ENCODE measurements at regions not wholly inside any gene's neighbourhood (a gene's known extent, or its start where the extent isn't known, plus 50 kb on each side); places are given as distances from the start of the nearest gene placed in this dataset.

GRCh38 chr2:223176970-223177369 is 125.0 kb downstream of the KCNE4 start:
- ChIA-PET POLR2A (no interaction called here), CTCF (no interaction called here)
- H3K27me3 ChIP-seq (ENCODE audit: control insufficient read depth, insufficient read depth, low read length): no peaks in the 10 kb centered on the region
- no peaks in the 10 kb centered on the region for H3K9me3 ChIP-seq (ENCODE audit: control insufficient read depth, insufficient read depth, low read length)
- no peak for TF ChIP-seq CTCF (IDR thresholded peaks at IDR 0.05; ENCODE audit: low read depth, low read length)
- no peak overlapping the region for H3K27ac ChIP-seq (ENCODE audit: low read depth, low read length)
- no peak for DNase-seq (ENCODE audit: low read depth, low spot score)
- H3K4me3 ChIP-seq (ENCODE audit: low read depth, low read length): no peak overlapping the region

GRCh38 chr2:223180463-223180862 is 128.5 kb downstream of the KCNE4 start:
- POLR2A ChIA-PET: no interaction called here

GRCh38 chr2:223181561-223181960 is 129.6 kb downstream of the KCNE4 start:
- CTCF ChIA-PET: interaction anchor here (0.9 kb wide), 1 partner anchor 210 kb away, joined by 3 read pairs; no protein-coding TSS in a partner anchor
- Histone ChIP-seq H3K27me3 (ENCODE audit: control insufficient read depth, insufficient read depth, low read length) (no peaks in the 10 kb centered on the region), H3K9me3 (ENCODE audit: control insufficient read depth, insufficient read depth, low read length) (no peaks in the 10 kb centered on the region), H3K27ac (ENCODE audit: low read depth, low read length) (no peak overlapping the region), H3K4me3 (ENCODE audit: low read depth, low read length) (no peak overlapping the region)
- no peak for TF ChIP-seq CTCF (IDR thresholded peaks at IDR 0.05; ENCODE audit: low read depth, low read length)
- DNase-seq (ENCODE audit: low read depth, low spot score): no peak
- POLR2A ChIA-PET: no interaction called here

More at GRCh38 chr2:223180463-223180862, 128.5 kb downstream of the KCNE4 start:
- H3K27ac ChIP-seq (ENCODE audit: low read depth, low read length): no peak overlapping the region
- H3K27me3 ChIP-seq (ENCODE audit: control insufficient read depth, insufficient read depth, low read length): no peaks in the 10 kb centered on the region
- CTCF ChIA-PET: interaction anchor here (1.0 kb wide), 1 partner anchor 209 kb away, joined by 3 read pairs; no protein-coding TSS in a partner anchor
- no peak for DNase-seq (ENCODE audit: low read depth, low spot score)
- no peaks in the 10 kb centered on the region for H3K9me3 ChIP-seq (ENCODE audit: control insufficient read depth, insufficient read depth, low read length)
- no peak overlapping the region for H3K4me3 ChIP-seq (ENCODE audit: low read depth, low read length)
- TF ChIP-seq CTCF (IDR thresholded peaks at IDR 0.05; ENCODE audit: low read depth, low read length): no peak

- Histone ChIP-seq H3K9me3 (ENCODE audit: control insufficient read depth, insufficient read depth, low read length) (no peaks in the 10 kb centered on the region), H3K27me3 (ENCODE audit: control insufficient read depth, insufficient read depth, low read length) (no peaks in the 10 kb centered on the region), H3K27ac (ENCODE audit: low read depth, low read length) (no peak overlapping the region), H3K4me3 (ENCODE audit: low read depth, low read length) (no peak overlapping the region)
- no peak for TF ChIP-seq CTCF (IDR thresholded peaks at IDR 0.05; ENCODE audit: low read depth, low read length)
- ChIA-PET POLR2A (no interaction called here), CTCF (interaction anchor here (0.9 kb wide), 1 partner anchor 210 kb away, joined by 3 read pairs; no protein-coding TSS in a partner anchor)
- DNase-seq (ENCODE audit: low read depth, low spot score): no peak
Measured at GRCh38 chr2:223182356-223182755, 130.4 kb downstream of the KCNE4 start.

- no peak for TF ChIP-seq CTCF (IDR thresholded peaks at IDR 0.05; ENCODE audit: low read depth, low read length)
- POLR2A ChIA-PET: no interaction called here
- no peaks in the 10 kb centered on the region for H3K9me3 ChIP-seq (ENCODE audit: control insufficient read depth, insufficient read depth, low read length)
- H3K27ac ChIP-seq (ENCODE audit: low read depth, low read length): no peak overlapping the region
- no peak for DNase-seq (ENCODE audit: low read depth, low spot score)
- no peak overlapping the region for H3K4me3 ChIP-seq (ENCODE audit: low read depth, low read length)
- peaks cover 4% of the 10 kb centered on the region for H3K27me3 ChIP-seq (ENCODE audit: control insufficient read depth, insufficient read depth, low read length)
- CTCF ChIA-PET: no interaction called here
Measured at GRCh38 chr2:223185638-223186037, 133.6 kb downstream of the KCNE4 start.

All from AG04450 (cell line).